ENCODE measurements at regions not wholly inside any gene's neighbourhood (a gene's known extent, or its start where the extent isn't known, plus 50 kb on each side); places are given as distances from the start of the nearest gene placed in this dataset.

DNA sequence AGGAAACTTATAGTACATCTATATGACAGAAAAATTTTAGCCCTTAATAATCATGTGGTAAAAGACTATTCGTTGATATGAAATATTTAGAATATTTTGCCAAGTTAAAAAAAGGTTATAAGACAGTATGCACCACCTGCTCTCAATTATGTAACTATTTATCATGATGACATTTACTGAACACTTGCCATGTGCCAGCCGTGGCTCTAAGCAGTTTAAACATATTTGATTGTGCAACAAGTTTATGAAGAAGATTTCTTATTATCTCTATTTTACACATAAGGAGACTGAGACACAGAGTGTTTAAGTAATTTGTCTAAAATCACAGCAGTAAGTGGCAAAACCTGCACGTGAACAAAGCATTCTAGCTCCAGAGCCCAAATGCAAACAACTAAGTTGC, 199.3 kb upstream of the JUN start:
- Histone ChIP-seq H3K79me1 (ENCODE audit: low read depth, low read length) (no peaks in the 10 kb centered on the region), H3K14ac (ENCODE audit: insufficient read length) (no peak overlapping the region), H2BK120ac (replicated peaks; ENCODE audit: low read depth, low read length) (no peak overlapping the region), H3K36me3 (ENCODE audit: control insufficient read depth in 2 of 4, insufficient read depth in 4 of 4, low read length in 3 of 4) (no peaks in the 10 kb centered on the region), H4K20me1 (replicated peaks in 1 of 2; ENCODE audit: control insufficient read depth in 1 of 2, insufficient read depth in 2 of 2, low read length in 2 of 2) (no peaks in the 10 kb centered on the region), H4K91ac (replicated peaks; ENCODE audit: insufficient read length, low read length) (no peak overlapping the region), H3K4me2 (ENCODE audit: insufficient read depth in 1 of 2, low read depth in 2 of 2, low read length in 2 of 2) (no peak overlapping the region), H3K4me1 (replicated peaks in 1 of 4; ENCODE audit: control insufficient read depth in 3 of 4, insufficient read depth in 4 of 4, low read length in 3 of 4) (peaks cover 0 to 10% (median 6%) of the 10 kb centered on the region in 4 experiments; a peak in 5 of 7 replicates), H3K79me2 (ENCODE audit: control insufficient read depth in 1 of 2, insufficient read depth in 2 of 2, low read length in 2 of 2) (no peaks in the 10 kb centered on the region; a peak in 1 of 4 replicates), H3K4me3 (ENCODE audit: extremely low read depth in 1 of 4, insufficient read depth in 2 of 4, low read depth in 3 of 4, low read length in 4 of 4) (no peak overlapping the region), H2AK5ac (ENCODE audit: low read depth, low read length) (no peak overlapping the region), H3K9ac (replicated peaks in 1 of 4; ENCODE audit: extremely low read depth in 1 of 4, low read depth in 3 of 4, low read length in 3 of 4) (no peak overlapping the region), H2BK15ac (ENCODE audit: low read length) (no peak overlapping the region), H4K8ac (ENCODE audit: extremely low read depth, insufficient read depth, low read length) (no peak overlapping the region), H3K56ac (replicated peaks; ENCODE audit: insufficient read length, low read depth, low read length) (no peak overlapping the region), H3K18ac (ENCODE audit: extremely low read depth, low read length) (no peak overlapping the region), H2BK12ac (ENCODE audit: low read depth, low read length) (no peak overlapping the region), H3K9me3 (ENCODE audit: insufficient read depth in 2 of 2, low read depth in 1 of 2, low read length in 1 of 2) (no peaks in the 10 kb centered on the region), H2AFZ (ENCODE audit: low read length) (no peak overlapping the region), H3K27me3 (replicated peaks in 1 of 4; ENCODE audit: control insufficient read depth in 3 of 4, extremely low read depth in 1 of 4, insufficient read depth in 3 of 4, low read length in 3 of 4) (no peaks in the 10 kb centered on the region; a peak in 1 of 7 replicates), H3K4ac (replicated peaks; ENCODE audit: insufficient read length, low read depth, low read length) (no peak overlapping the region), H3K27ac (ENCODE audit: low read depth, low read length) (no peak overlapping the region), H3K23me2 (ENCODE audit: low read depth, low read length) (no peaks in the 10 kb centered on the region; the same call in 1 of the 2 replicates), H3K23ac (ENCODE audit: insufficient read length) (no peak overlapping the region), H2BK20ac (ENCODE audit: low read length) (no peak overlapping the region), H4K5ac (ENCODE audit: insufficient read length, low read depth, low read length) (no peak overlapping the region), H2BK5ac (ENCODE audit: low read depth, low read length) (no peak overlapping the region)
- DNase-seq (ENCODE audit: low read depth in 1 of 2, low spot score in 2 of 2) (no peak), FAIRE-seq (no peak)
- POLR2A ChIA-PET (ENCODE audit: partially characterized antibody): no interaction called here
- CTCF ChIA-PET (ENCODE audit: partially characterized antibody): interaction anchor here (0.8 to 1.5 kb wide), 2 partner anchors 140 to 716 kb away, joined by 3 read pairs; no protein-coding TSS in a partner anchor
- WGBS, 2 experiments (ENCODE audit: extremely low coverage in 1 of 2, insufficient coverage in 1 of 2, insufficient read length in 1 of 2, insufficient replicate concordance in 2 of 2, low coverage in 1 of 2, low lambda C conversion rate in 2 of 2, missing lambda C conversion rate in 1 of 2): 99% methylated on average over 3 of the region's 3 CpGs; no CpG with 5 or more reads in 1 of the 2 experiments
- TF ChIP-seq, protein P1, sequence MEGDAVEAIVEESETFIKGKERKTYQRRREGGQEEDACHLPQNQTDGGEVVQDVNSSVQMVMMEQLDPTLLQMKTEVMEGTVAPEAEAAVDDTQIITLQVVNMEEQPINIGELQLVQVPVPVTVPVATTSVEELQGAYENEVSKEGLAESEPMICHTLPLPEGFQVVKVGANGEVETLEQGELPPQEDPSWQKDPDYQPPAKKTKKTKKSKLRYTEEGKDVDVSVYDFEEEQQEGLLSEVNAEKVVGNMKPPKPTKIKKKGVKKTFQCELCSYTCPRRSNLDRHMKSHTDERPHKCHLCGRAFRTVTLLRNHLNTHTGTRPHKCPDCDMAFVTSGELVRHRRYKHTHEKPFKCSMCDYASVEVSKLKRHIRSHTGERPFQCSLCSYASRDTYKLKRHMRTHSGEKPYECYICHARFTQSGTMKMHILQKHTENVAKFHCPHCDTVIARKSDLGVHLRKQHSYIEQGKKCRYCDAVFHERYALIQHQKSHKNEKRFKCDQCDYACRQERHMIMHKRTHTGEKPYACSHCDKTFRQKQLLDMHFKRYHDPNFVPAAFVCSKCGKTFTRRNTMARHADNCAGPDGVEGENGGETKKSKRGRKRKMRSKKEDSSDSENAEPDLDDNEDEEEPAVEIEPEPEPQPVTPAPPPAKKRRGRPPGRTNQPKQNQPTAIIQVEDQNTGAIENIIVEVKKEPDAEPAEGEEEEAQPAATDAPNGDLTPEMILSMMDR (IDR thresholded peaks at IDR 0.05; ENCODE audit: control extremely low read depth in 1 of 3, insufficient read depth in 1 of 3, low read depth in 1 of 3, low read length in 3 of 3): no peak
- TF ChIP-seq SIN3A (conservative IDR thresholded peaks at IDR 0.05 in 1 of 2, IDR thresholded peaks at IDR 0.05 in 1 of 2; ENCODE audit: low read depth in 1 of 2, low read length in 2 of 2): no peak
- TF ChIP-seq CEBPB (IDR thresholded peaks at IDR 0.05; ENCODE audit: low read depth, low read length): no peak
- no peak for TF ChIP-seq RNF2 (IDR thresholded peaks at IDR 0.05; ENCODE audit: borderline replicate concordance, low read depth, low read length, missing control alignments, poor library complexity, severe bottlenecking)
- TF ChIP-seq POU5F1 (IDR thresholded peaks at IDR 0.05; ENCODE audit: low read depth, low read length): no peak
- no peak for TF ChIP-seq TCF12 (IDR thresholded peaks at IDR 0.05; ENCODE audit: low read depth, low read length)
- no peak for TF ChIP-seq MAFK (IDR thresholded peaks at IDR 0.05; ENCODE audit: low read depth, low read length)
- TF ChIP-seq SUZ12 (IDR thresholded peaks at IDR 0.05; ENCODE audit: low read length): no peak
- no peak for TF ChIP-seq BCL11A (IDR thresholded peaks at IDR 0.05; ENCODE audit: low read depth in 2 of 2, low read length in 2 of 2)
- TF ChIP-seq, protein P2, sequence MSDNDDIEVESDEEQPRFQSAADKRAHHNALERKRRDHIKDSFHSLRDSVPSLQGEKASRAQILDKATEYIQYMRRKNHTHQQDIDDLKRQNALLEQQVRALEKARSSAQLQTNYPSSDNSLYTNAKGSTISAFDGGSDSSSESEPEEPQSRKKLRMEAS (IDR thresholded peaks at IDR 0.05): no peak
- TF ChIP-seq SP2 (IDR thresholded peaks at IDR 0.05; ENCODE audit: low read length): no peak
- no peak for TF ChIP-seq CHD2 (IDR thresholded peaks at IDR 0.05; ENCODE audit: low read length)

All from H1 (cell line).